Sigmoid colon (tissue), 6 donors: ENCODE measurements at regions not wholly inside any gene's neighbourhood (a gene's known extent, or its start where the extent isn't known, plus 50 kb on each side); places are given as distances from the start of the nearest gene placed in this dataset.

Experiments used
- DNase-seq: peaks from one replicate; pipeline ENCODE4 v3.0.0-alpha.2; 2019
- H3K27ac ChIP-seq, 4 donors: fragments of 200-600 bp; sonication (generic); one replicate each; pipeline ENCODE4 v1.5.1; 2016 to 2019; ENCODE audit warnings: mild to moderate bottlenecking in 1 of 4
- H3K27me3 ChIP-seq, 3 donors: fragments of 200-600 bp; sonication (generic); one replicate each; pipeline ENCODE4 v1.5.1; 2019; ENCODE audit warnings: mild to moderate bottlenecking in 1 of 3
- H3K36me3 ChIP-seq, 4 donors: fragments of 200-600 bp; sonication (generic); one replicate each; pipeline ENCODE4 v1.5.1; 2016 to 2019
- H3K4me1 ChIP-seq, 4 donors: fragments of 200-600 bp; sonication (generic); one replicate each; pipeline ENCODE4 v1.5.1; 2017 to 2019
- H3K4me3 ChIP-seq, 4 donors: fragments of 200-600 bp; sonication (generic); one replicate each; pipeline ENCODE4 v1.5.1; 2017 to 2019; ENCODE audit warnings: mild to moderate bottlenecking in 2 of 4, moderate library complexity in 1 of 4
- H3K9me3 ChIP-seq, 4 donors: fragments of 200-600 bp in 3 of 4; sonication (generic) in 3 of 4; one replicate each; pipeline versions ENCODE4 v1.5.1 to v1.6.1; 2013 to 2019
- EP300 ChIP-seq, 4 donors: sonication (generic); formaldehyde crosslinking; IDR thresholded peaks; one replicate each; pipeline ENCODE4 v1.6.1; 2017; ENCODE audit warnings: antibody characterized with exemption in 4 of 4
- POLR2A ChIP-seq, 2 donors: fragments of 450-650 bp; IDR thresholded peaks; one replicate each; pipeline ENCODE4 v1.6.1; 2016; ENCODE audit warnings: antibody characterized with exemption in 2 of 2, mild to moderate bottlenecking in 2 of 2, moderate library complexity in 2 of 2
- POLR2AphosphoS5 ChIP-seq, 4 donors: sonication (generic); formaldehyde crosslinking; IDR thresholded peaks; one replicate each; pipeline ENCODE4 v1.6.1; 2017; ENCODE audit warnings: antibody characterized with exemption in 4 of 4
- WGBS, 2 donors: extraction: QIAGEN DNeasy Blood & Tissue Kit; methylation state at CpG; one replicate each; pipeline ENCODE4 v1.1.7; 2013; 5-methylcytosine and 5-hydroxymethylcytosine counted together
- intact Hi-C: fragments of 100-400 bp; cut with DNase I; formaldehyde crosslinking; loops from one replicate; pipeline ENCODE4 v1.15.1; 2023
- TF ChIP-seq, protein P1 (sequence below), 4 experiments: fragments of 450-650 bp in 3 of 4; fragments of 200-600 bp in 1 of 4; IDR thresholded peaks; one replicate each; pipeline ENCODE4 v1.5.1; 2016 to 2019; ENCODE audit warnings: antibody characterized with exemption in 4 of 4, mild to moderate bottlenecking in 3 of 4, moderate library complexity in 2 of 4
- donor health status: healthy with polysubstance abuse.
- donor health status: healthy.

DNA sequence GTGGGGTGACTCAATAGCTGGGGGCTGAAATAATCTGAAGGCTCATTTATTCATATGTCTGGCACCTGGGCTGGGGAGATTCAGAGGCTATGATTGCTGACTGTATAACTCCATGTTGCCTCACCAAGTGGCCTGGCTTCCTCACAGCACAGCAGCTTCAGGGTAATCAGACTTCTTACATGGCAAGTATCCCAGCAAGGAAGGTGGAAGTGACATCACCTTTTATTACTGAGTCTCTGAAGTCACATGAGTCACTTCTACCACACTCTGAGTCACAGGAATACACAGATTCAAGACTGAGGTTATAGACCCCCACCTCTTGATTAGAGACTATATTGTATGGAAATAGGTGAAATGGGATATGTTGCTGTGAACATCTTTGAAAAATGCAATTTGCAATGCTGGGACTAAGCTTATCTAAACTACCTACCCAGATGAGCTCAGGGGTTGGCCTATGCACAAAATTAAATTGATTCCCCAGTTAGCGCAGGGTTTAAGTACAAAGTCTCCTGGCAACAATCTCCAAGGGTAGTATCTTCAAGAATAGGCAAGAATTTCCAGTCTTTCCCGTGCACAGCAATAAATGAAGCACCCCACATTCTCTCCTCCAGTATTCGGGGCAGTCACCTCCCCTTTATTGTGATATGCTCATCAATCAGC, 553.1 kb downstream of the LRRC70 start:
- Histone ChIP-seq H3K27ac (no peak overlapping the region), H3K27me3 (no peaks in the 10 kb centered on the region), H3K4me3 (no peak overlapping the region), H3K36me3 (no peaks in the 10 kb centered on the region), H3K4me1 (no peaks in the 10 kb centered on the region), H3K9me3 (no peaks in the 10 kb centered on the region)
- intact Hi-C loops: no loop called here
- DNase-seq: no peak
- TF ChIP-seq POLR2A (IDR thresholded peaks at IDR 0.05) (no peak), POLR2AphosphoS5 (IDR thresholded peaks at IDR 0.05) (no peak), EP300 (IDR thresholded peaks at IDR 0.05) (no peak)
- TF ChIP-seq, protein P1, sequence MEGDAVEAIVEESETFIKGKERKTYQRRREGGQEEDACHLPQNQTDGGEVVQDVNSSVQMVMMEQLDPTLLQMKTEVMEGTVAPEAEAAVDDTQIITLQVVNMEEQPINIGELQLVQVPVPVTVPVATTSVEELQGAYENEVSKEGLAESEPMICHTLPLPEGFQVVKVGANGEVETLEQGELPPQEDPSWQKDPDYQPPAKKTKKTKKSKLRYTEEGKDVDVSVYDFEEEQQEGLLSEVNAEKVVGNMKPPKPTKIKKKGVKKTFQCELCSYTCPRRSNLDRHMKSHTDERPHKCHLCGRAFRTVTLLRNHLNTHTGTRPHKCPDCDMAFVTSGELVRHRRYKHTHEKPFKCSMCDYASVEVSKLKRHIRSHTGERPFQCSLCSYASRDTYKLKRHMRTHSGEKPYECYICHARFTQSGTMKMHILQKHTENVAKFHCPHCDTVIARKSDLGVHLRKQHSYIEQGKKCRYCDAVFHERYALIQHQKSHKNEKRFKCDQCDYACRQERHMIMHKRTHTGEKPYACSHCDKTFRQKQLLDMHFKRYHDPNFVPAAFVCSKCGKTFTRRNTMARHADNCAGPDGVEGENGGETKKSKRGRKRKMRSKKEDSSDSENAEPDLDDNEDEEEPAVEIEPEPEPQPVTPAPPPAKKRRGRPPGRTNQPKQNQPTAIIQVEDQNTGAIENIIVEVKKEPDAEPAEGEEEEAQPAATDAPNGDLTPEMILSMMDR (IDR thresholded peaks at IDR 0.05): no peak
- WGBS, 2 donors: 83 to 87% methylated on average over 3 of the region's 3 CpGs

DNA sequence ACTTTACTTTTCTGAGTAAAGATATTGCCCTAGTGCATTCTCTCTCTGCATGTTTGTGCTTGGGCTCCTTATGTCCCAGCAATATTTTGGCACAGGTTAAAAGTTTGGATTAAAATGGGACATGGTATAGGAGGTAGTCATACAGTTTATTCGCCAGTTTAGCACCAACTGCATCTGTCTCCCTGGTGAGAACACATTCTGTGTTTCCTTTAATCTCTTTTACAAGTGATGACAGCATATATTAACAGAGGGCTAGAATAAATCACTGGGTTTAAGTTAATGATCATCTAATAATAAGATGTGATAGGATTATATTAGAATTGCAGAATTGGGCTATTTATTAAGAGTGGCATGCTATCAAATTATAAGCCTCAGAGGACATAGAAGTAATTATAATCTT, 550.1 kb downstream of the LRRC70 start:
- Histone ChIP-seq H3K4me3 (no peak overlapping the region), H3K4me1 (no peaks in the 10 kb centered on the region), H3K36me3 (no peaks in the 10 kb centered on the region), H3K27ac (no peak overlapping the region), H3K9me3 (no peaks in the 10 kb centered on the region), H3K27me3 (no peaks in the 10 kb centered on the region)
- no peak for TF ChIP-seq POLR2AphosphoS5 (IDR thresholded peaks at IDR 0.05)
- WGBS, 2 donors: 81 to 85% methylated on average over 1 of the region's 1 CpG
- DNase-seq: no peak
- intact Hi-C loops: no loop called here

DNA sequence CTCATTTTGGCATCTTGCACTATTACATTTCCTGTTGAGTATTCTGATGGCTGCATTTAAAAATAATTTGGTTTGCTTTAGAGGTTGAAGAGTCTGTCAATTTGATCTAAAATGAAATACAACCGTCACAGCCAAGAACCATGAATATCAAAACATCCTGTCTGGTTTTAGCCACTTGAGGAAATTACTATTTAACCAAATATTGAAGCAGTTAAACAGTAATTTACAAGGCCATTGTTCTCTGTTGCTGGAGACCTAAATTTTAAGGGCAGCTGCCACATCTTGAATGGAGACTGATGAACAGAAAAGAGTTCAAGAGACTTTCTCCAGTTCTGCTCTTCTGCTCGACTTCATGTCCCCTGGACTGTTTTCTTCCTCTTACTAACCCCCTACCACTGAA, 549.4 kb downstream of the LRRC70 start:
- no peaks in the 10 kb centered on the region for H3K27me3 ChIP-seq
- H3K27ac ChIP-seq: no peak overlapping the region
- H3K4me3 ChIP-seq: no peak overlapping the region
- intact Hi-C loops: no loop called here
- TF ChIP-seq POLR2AphosphoS5 (IDR thresholded peaks at IDR 0.05) (no peak), EP300 (IDR thresholded peaks at IDR 0.05) (no peak), POLR2A (IDR thresholded peaks at IDR 0.05) (no peak)
- TF ChIP-seq, protein P1 (IDR thresholded peaks at IDR 0.05): no peak
- H3K36me3 ChIP-seq: no peaks in the 10 kb centered on the region
- no peak for DNase-seq
- H3K4me1 ChIP-seq: no peaks in the 10 kb centered on the region
- no peaks in the 10 kb centered on the region for H3K9me3 ChIP-seq
- 34 to 57% methylated on average over 2 of the region's 2 CpGs for WGBS, 2 donors

DNA sequence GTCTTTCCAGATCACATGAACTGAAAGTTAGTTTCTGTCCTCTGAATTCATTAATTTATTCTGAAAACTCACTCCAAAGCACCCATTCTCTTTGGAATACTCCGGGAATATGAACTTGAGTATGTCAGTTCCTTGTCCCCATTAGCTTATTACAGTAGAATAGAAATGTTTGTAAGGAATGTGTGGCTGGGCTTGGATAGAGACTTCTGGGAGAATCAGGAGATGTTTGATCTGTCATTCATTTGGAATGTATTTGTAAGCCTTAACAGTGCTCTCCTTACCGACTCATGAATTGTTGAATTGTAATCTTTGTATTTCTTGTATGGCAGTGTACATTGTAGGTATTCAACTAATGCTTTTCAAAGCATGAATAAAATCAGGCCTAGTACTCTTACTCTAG, 548.4 kb downstream of the LRRC70 start:
- DNase-seq: no peak
- Histone ChIP-seq H3K27ac (no peak overlapping the region), H3K4me3 (no peak overlapping the region), H3K27me3 (no peaks in the 10 kb centered on the region), H3K9me3 (no peaks in the 10 kb centered on the region), H3K4me1 (no peaks in the 10 kb centered on the region), H3K36me3 (no peaks in the 10 kb centered on the region)
- no peak for TF ChIP-seq POLR2AphosphoS5 (IDR thresholded peaks at IDR 0.05)
- no peak for TF ChIP-seq POLR2A (IDR thresholded peaks at IDR 0.05)
- TF ChIP-seq, protein P1 (IDR thresholded peaks at IDR 0.05): no peak
- no peak for TF ChIP-seq EP300 (IDR thresholded peaks at IDR 0.05)
- intact Hi-C loops: no loop called here
- WGBS, 2 donors: 91 to 93% methylated on average over 2 of the region's 2 CpGs

DNA sequence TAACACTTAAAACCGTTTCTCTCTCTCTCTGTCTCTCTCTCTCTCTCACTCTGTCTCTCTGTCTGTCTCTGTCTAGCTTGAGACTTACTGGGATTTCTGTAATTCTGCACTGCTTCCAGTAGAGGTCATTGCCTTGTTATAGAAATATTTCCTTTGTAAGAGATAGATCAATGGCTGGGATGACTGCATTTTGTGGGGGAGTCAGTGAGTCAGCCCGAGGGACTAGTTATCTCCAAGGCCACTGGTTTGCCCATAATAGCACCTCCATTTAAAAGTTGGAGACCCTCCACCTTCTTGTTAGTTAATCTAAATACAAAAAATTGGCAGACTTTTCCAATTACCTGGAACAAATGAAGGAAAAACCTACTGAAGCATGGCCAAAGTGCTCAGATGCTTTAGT, 547.2 kb downstream of the LRRC70 start:
- H3K4me3 ChIP-seq: no peak overlapping the region
- no peak for DNase-seq
- H3K27ac ChIP-seq: no peak overlapping the region
- H3K27me3 ChIP-seq: no peaks in the 10 kb centered on the region
- no peaks in the 10 kb centered on the region for H3K9me3 ChIP-seq
- WGBS, 2 donors: 8 to 33% methylated on average over 2 of the region's 2 CpGs
- H3K4me1 ChIP-seq: no peaks in the 10 kb centered on the region
- no peak for TF ChIP-seq POLR2A (IDR thresholded peaks at IDR 0.05)
- TF ChIP-seq EP300 (IDR thresholded peaks at IDR 0.05): no peak
- no peak for TF ChIP-seq POLR2AphosphoS5 (IDR thresholded peaks at IDR 0.05)
- TF ChIP-seq, protein P1 (IDR thresholded peaks at IDR 0.05): no peak
- H3K36me3 ChIP-seq: no peaks in the 10 kb centered on the region
- intact Hi-C loops: no loop called here
